H9 (cell line): ENCODE measurements at regions not wholly inside any gene's neighbourhood (a gene's known extent, or its start where the extent isn't known, plus 50 kb on each side); places are given as distances from the start of the nearest gene placed in this dataset.

Experiments
- DNase-seq: peaks from one replicate; pipeline ENCODE4 v3.0.0-alpha.2; 2017
- H2AFZ ChIP-seq: one replicate; pipeline ENCODE4 v1.6.1; 2013; ENCODE audit warnings: mild to moderate bottlenecking, low read length, control low read depth, moderate library complexity
- H2AK5ac ChIP-seq: 2 replicates; pipeline ENCODE4 v1.6.1; 2013; ENCODE audit warnings: low read length, control low read depth, mixed read lengths; ENCODE audit not compliant: insufficient read length
- H2BK120ac ChIP-seq: one replicate; pipeline ENCODE4 v1.6.1; 2013; ENCODE audit warnings: low read depth, mild to moderate bottlenecking, low read length, control low read depth, inconsistent platforms; ENCODE audit not compliant: poor library complexity, severe bottlenecking
- H2BK12ac ChIP-seq: 2 replicates; pipeline ENCODE4 v1.6.1; 2013; ENCODE audit warnings: low read length, control low read depth, mixed read lengths, low read depth; ENCODE audit not compliant: insufficient read length
- H2BK15ac ChIP-seq: 2 replicates; pipeline ENCODE4 v1.6.1; 2013; ENCODE audit warnings: low read depth, low read length, control low read depth
- H2BK20ac ChIP-seq: one replicate; pipeline ENCODE4 v1.6.1; 2013; ENCODE audit warnings: low read depth, mild to moderate bottlenecking, low read length, control low read depth, inconsistent platforms; ENCODE audit not compliant: poor library complexity, severe bottlenecking
- H2BK5ac ChIP-seq: 2 replicates; pipeline ENCODE4 v1.6.1; 2013; ENCODE audit warnings: low read length, control low read depth, mixed read lengths; ENCODE audit not compliant: insufficient read length
- H3K14ac ChIP-seq: 2 replicates; pipeline ENCODE4 v1.6.1; 2013; ENCODE audit warnings: low read length, control low read depth; ENCODE audit not compliant: insufficient read depth
- H3K18ac ChIP-seq: 2 replicates; pipeline ENCODE4 v1.6.1; 2013; ENCODE audit warnings: low read depth, mild to moderate bottlenecking, mixed read lengths, low read length, control low read depth; ENCODE audit not compliant: insufficient read length
- H3K23ac ChIP-seq: 2 replicates; pipeline ENCODE4 v1.6.1; 2013; ENCODE audit warnings: low read length, control low read depth, mixed read lengths, low read depth; ENCODE audit not compliant: insufficient read length
- H3K23me2 ChIP-seq: 2 replicates; pipeline ENCODE4 v1.6.1; 2013; ENCODE audit warnings: low read depth, mild to moderate bottlenecking, mixed read lengths, low read length, control low read depth; ENCODE audit not compliant: insufficient read length, poor library complexity, severe bottlenecking
- H3K27ac ChIP-seq: 2 replicates; pipeline ENCODE4 v1.5.1; 2013; ENCODE audit warnings: low read length, control low read depth, mixed read lengths, low read depth; ENCODE audit not compliant: insufficient read length
- H3K27me3 ChIP-seq: 2 replicates; pipeline ENCODE4 v1.6.1; 2013; ENCODE audit warnings: low read length, control low read depth, inconsistent platforms; ENCODE audit not compliant: insufficient read depth
- H3K4ac ChIP-seq: 2 replicates; pipeline ENCODE4 v1.6.1; 2013; ENCODE audit warnings: low read depth, mild to moderate bottlenecking, control low read depth, inconsistent platforms, low read length, moderate library complexity
- H3K4me1 ChIP-seq: 2 replicates; pipeline ENCODE4 v1.6.1; 2013; ENCODE audit warnings: low read length, control low read depth, inconsistent platforms; ENCODE audit not compliant: insufficient read depth
- H3K4me2 ChIP-seq: 2 replicates; pipeline ENCODE4 v1.6.1; 2013; ENCODE audit warnings: low read length, control low read depth, mixed read lengths; ENCODE audit not compliant: insufficient read length, insufficient read depth
- H3K56ac ChIP-seq: 2 replicates; pipeline ENCODE4 v1.6.1; 2013; ENCODE audit warnings: low read depth, mild to moderate bottlenecking, mixed read lengths, low read length, control low read depth; ENCODE audit not compliant: insufficient read length
- H3K79me1 ChIP-seq: 2 replicates; pipeline ENCODE4 v1.6.1; 2013; ENCODE audit warnings: low read depth, mild to moderate bottlenecking, moderate library complexity, low read length, control low read depth, inconsistent platforms; ENCODE audit not compliant: insufficient read depth, poor library complexity, severe bottlenecking
- H3K79me2 ChIP-seq: 2 replicates; pipeline ENCODE4 v1.6.1; 2013; ENCODE audit warnings: low read length, control low read depth, inconsistent platforms; ENCODE audit not compliant: insufficient read depth
- H3K9ac ChIP-seq: 2 replicates; pipeline ENCODE4 v1.6.1; 2013; ENCODE audit warnings: low read length, control low read depth, mixed read lengths; ENCODE audit not compliant: insufficient read length; ENCODE audit errors: extremely low read depth
- H3K9me3 ChIP-seq: one replicate; pipeline ENCODE4 v1.6.1; 2013; ENCODE audit warnings: low read depth, low read length, inconsistent platforms; ENCODE audit not compliant: control insufficient read depth
- H3T11ph ChIP-seq: one replicate; pipeline ENCODE4 v1.6.1; 2013; ENCODE audit warnings: mild to moderate bottlenecking, low read length, control low read depth, inconsistent platforms
- H4K20me1 ChIP-seq: one replicate; pipeline ENCODE4 v1.6.1; 2013; ENCODE audit not compliant: control insufficient read depth, insufficient read length, insufficient read depth
- H4K5ac ChIP-seq: 2 replicates; pipeline ENCODE4 v1.6.1; 2013; ENCODE audit warnings: low read depth, mild to moderate bottlenecking, mixed read lengths, low read length, control low read depth; ENCODE audit not compliant: insufficient read length
- H4K8ac ChIP-seq: replicated peaks from 2 replicates; pipeline ENCODE4 v1.6.1; 2013; ENCODE audit warnings: low read length, control low read depth, mixed read lengths, low read depth; ENCODE audit not compliant: insufficient read length
- H4K91ac ChIP-seq: 2 replicates; pipeline ENCODE4 v1.6.1; 2013; ENCODE audit warnings: low read depth, mild to moderate bottlenecking, moderate library complexity, mixed read lengths, low read length, control low read depth; ENCODE audit not compliant: insufficient read length
- H3K27ac Mint-ChIP-seq, 3 experiments: 2 replicates in 2 of 3; 3 replicates in 1 of 3; pipeline ENCODE4 v1.8.0; 2020 to 2021; ENCODE audit warnings: mixed read lengths in 3 of 3, mild to moderate bottlenecking in 1 of 3, moderate library complexity in 1 of 3
- H3K27me3 Mint-ChIP-seq: 2 replicates; pipeline ENCODE4 v1.8.0; 2021; ENCODE audit warnings: low read depth, mild to moderate bottlenecking, moderate library complexity, mixed read lengths
- H3K36me3 Mint-ChIP-seq, 3 experiments: 2 replicates in 2 of 3; 3 replicates in 1 of 3; pipeline ENCODE4 v1.8.0; 2020 to 2021; ENCODE audit warnings: low read depth in 3 of 3, mixed read lengths in 3 of 3; ENCODE audit not compliant: insufficient read depth in 1 of 3
- H3K4me1 Mint-ChIP-seq, 2 experiments: 2 replicates each; pipeline ENCODE4 v1.8.0; 2020; ENCODE audit warnings: mixed read lengths in 2 of 2
- H3K4me3 Mint-ChIP-seq, 2 experiments: 2 replicates in 1 of 2; 3 replicates in 1 of 2; pipeline ENCODE4 v1.8.0; 2020 to 2021; ENCODE audit warnings: mild to moderate bottlenecking in 2 of 2, mixed read lengths in 2 of 2, moderate library complexity in 1 of 2
- H3K9me3 Mint-ChIP-seq, 2 experiments: 2 replicates in 1 of 2; 3 replicates in 1 of 2; pipeline ENCODE4 v1.8.0; 2020; ENCODE audit warnings: mild to moderate bottlenecking in 2 of 2, mixed read lengths in 2 of 2, moderate library complexity in 1 of 2
- CTCF ChIP-seq: fragments of 200-600 bp; sonication (generic); conservative IDR thresholded peaks from 3 replicates; pipeline ENCODE4 v1.8.0; 2021; ENCODE audit warnings: antibody characterized with exemption, mild to moderate bottlenecking
- WGBS: extraction: QIAGEN DNeasy Blood & Tissue Kit; methylation state at CpG from one replicate; pipeline ENCODE4 v1.1.7; 2013; ENCODE audit warnings: missing lambda C conversion rate, low lambda C conversion rate, mixed read lengths; ENCODE audit not compliant: insufficient read length; ENCODE audit errors: extremely low coverage; 5-methylcytosine and 5-hydroxymethylcytosine counted together

DNA sequence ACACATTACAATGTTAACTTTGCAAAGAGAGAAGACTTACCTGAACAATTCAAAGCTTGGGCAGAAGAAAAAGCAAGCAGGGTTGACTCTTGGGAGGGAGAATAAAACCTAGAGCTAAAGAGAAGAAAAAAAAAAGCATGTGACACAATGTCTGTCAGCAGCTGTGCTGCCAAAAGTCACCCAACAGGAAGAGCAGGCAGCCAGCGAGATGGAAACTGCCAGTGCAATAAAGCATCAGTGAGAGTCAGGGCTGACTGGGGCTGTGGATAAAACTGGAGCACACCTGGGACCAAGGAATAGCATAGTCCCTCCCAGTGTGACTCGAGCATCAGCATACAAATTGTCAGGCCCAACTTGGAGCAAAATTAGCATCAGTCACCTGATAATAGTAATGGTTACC is 65.0 kb upstream of the SLC22A15 start:
- H3K23me2 ChIP-seq, result no peaks in the 10 kb centered on the region
- H3K27me3 Mint-ChIP-seq, result no peaks in the 10 kb centered on the region; the same call in none of the 2 replicates
- no peaks in the 10 kb centered on the region for H3K79me1 ChIP-seq
- no peak overlapping the region for H2BK120ac ChIP-seq
- no peak overlapping the region for H3K56ac ChIP-seq
- no peak overlapping the region for H3K23ac ChIP-seq
- no peak overlapping the region for H2BK15ac ChIP-seq
- H2BK5ac ChIP-seq, result no peak overlapping the region
- no peak overlapping the region for H2AK5ac ChIP-seq
- peaks cover 0 to 5% of the 10 kb centered on the region in 2 experiments; a peak in 1 of 5 replicates for H3K9me3 Mint-ChIP-seq
- H3K9me3 ChIP-seq, result no peaks in the 10 kb centered on the region
- no peak overlapping the region for H4K8ac ChIP-seq
- no peak overlapping the region for H3K27ac ChIP-seq
- DNase-seq, result no peak
- H3K9ac ChIP-seq, result no peak overlapping the region
- no peak for TF ChIP-seq CTCF
- no peak overlapping the region for H3K4ac ChIP-seq
- no CpG with 5 or more reads among the region's 2 CpGs for WGBS
- H4K5ac ChIP-seq, result no peak overlapping the region
- no peak overlapping the region for H2BK20ac ChIP-seq
- no peak overlapping the region for H2BK12ac ChIP-seq
- H3K18ac ChIP-seq, result no peak overlapping the region
- H4K20me1 ChIP-seq, result no peaks in the 10 kb centered on the region
- H3K27ac Mint-ChIP-seq, result no peak overlapping the region
- H3K79me2 ChIP-seq, result no peaks in the 10 kb centered on the region; the same call in 1 of the 2 replicates
- H3K14ac ChIP-seq, result no peak overlapping the region
- no peak overlapping the region for H3K4me3 Mint-ChIP-seq
- H3K27me3 ChIP-seq, result no peaks in the 10 kb centered on the region
- H3K4me1 ChIP-seq, result peaks cover 5% of the 10 kb centered on the region
- H4K91ac ChIP-seq, result no peak overlapping the region
- peaks cover 31 to 39% of the 10 kb centered on the region in 2 experiments for H3K4me1 Mint-ChIP-seq
- no peak overlapping the region for H2AFZ ChIP-seq
- no peak overlapping the region for H3T11ph ChIP-seq
- no peaks in the 10 kb centered on the region for H3K36me3 Mint-ChIP-seq
- no peak overlapping the region for H3K4me2 ChIP-seq
